Calu3 (cell line): ENCODE measurements at regions not wholly inside any gene's neighbourhood (a gene's known extent, or its start where the extent isn't known, plus 50 kb on each side); places are given as distances from the start of the nearest gene placed in this dataset.

Source experiments
- BruUV-seq: library from RNA; stranded (reverse); fragments of 400-500 nt; replicated peaks from 2 replicates; lab custom pipeline; 2021; lab: Mats Ljungman, UMichigan
- CTCF ChIA-PET: fragments of 300-600 bp; sonication (Branson Sonifier 250); formaldehyde crosslinking; loops from one replicate; lab custom pipeline; 2022; ENCODE audit warnings: antibody characterized with exemption; lab: Charles Lee
- DNase-seq: peaks from one replicate; pipeline ENCODE4 v3.0.0; 2022
- H3K27ac Mint-ChIP-seq: one replicate; pipeline ENCODE4 v1.8.0; 2022; ENCODE audit warnings: mixed read lengths; ENCODE audit not compliant: unreplicated experiment
- H3K27me3 Mint-ChIP-seq: one replicate; pipeline ENCODE4 v1.8.0; 2022; ENCODE audit warnings: mixed read lengths; ENCODE audit not compliant: unreplicated experiment
- H3K36me3 Mint-ChIP-seq: one replicate; pipeline ENCODE4 v1.8.0; 2022; ENCODE audit warnings: mild to moderate bottlenecking, moderate library complexity, mixed read lengths; ENCODE audit not compliant: insufficient read depth, unreplicated experiment
- H3K4me1 Mint-ChIP-seq: one replicate; pipeline ENCODE4 v1.8.0; 2022; ENCODE audit warnings: mild to moderate bottlenecking, low read depth, mixed read lengths; ENCODE audit not compliant: unreplicated experiment
- H3K4me3 Mint-ChIP-seq: one replicate; pipeline ENCODE4 v1.8.0; 2022; ENCODE audit warnings: mild to moderate bottlenecking, low read depth, moderate library complexity, mixed read lengths; ENCODE audit not compliant: unreplicated experiment
- H3K9me3 Mint-ChIP-seq: one replicate; pipeline ENCODE4 v1.8.0; 2022; ENCODE audit warnings: low read depth, mixed read lengths; ENCODE audit not compliant: unreplicated experiment
- intact Hi-C: fragments of 100-400 bp; cut with micrococcal nuclease; formaldehyde crosslinking; loops from one replicate; pipeline ENCODE4 v1.10.0; 2022; ENCODE audit not compliant: unreplicated experiment
- TF ChIP-seq, protein P1 (sequence below): fragments of 200-600 bp; IDR thresholded peaks from one replicate; pipeline ENCODE4 v1.8.0; 2022; ENCODE audit warnings: antibody characterized with exemption; ENCODE audit not compliant: unreplicated experiment

DNA sequence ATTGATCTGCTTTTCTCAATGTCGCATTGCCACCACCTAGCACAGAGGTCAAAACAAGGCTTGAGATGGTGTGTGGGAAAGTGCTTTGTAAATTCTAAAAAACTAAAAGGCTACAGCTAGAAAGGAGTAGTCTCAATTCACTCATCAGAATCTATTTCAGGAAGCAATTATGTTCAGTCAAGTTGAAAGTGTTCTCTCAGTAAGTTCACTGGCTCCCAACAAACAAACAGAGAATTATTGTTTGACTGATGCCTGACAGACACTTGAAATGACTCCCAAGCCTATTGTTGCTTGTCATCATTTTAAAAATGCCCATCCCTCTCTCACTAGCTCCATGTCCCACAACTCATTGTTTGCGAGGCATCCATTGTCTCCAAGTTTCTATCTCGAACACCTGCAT lies 419.6 kb upstream of the CPEB2 start:
- no peaks in the 10 kb centered on the region for H3K36me3 Mint-ChIP-seq
- no peaks in the 10 kb centered on the region for H3K4me1 Mint-ChIP-seq
- no TSS peak for BruUV-seq
- intact Hi-C loops = no loop called here
- CTCF ChIA-PET = no interaction called here
- no peak overlapping the region for H3K27ac Mint-ChIP-seq
- TF ChIP-seq, protein P1, sequence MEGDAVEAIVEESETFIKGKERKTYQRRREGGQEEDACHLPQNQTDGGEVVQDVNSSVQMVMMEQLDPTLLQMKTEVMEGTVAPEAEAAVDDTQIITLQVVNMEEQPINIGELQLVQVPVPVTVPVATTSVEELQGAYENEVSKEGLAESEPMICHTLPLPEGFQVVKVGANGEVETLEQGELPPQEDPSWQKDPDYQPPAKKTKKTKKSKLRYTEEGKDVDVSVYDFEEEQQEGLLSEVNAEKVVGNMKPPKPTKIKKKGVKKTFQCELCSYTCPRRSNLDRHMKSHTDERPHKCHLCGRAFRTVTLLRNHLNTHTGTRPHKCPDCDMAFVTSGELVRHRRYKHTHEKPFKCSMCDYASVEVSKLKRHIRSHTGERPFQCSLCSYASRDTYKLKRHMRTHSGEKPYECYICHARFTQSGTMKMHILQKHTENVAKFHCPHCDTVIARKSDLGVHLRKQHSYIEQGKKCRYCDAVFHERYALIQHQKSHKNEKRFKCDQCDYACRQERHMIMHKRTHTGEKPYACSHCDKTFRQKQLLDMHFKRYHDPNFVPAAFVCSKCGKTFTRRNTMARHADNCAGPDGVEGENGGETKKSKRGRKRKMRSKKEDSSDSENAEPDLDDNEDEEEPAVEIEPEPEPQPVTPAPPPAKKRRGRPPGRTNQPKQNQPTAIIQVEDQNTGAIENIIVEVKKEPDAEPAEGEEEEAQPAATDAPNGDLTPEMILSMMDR = no peak
- H3K4me3 Mint-ChIP-seq = no peak overlapping the region
- peaks cover 2% of the 10 kb centered on the region for H3K9me3 Mint-ChIP-seq
- H3K27me3 Mint-ChIP-seq = no peaks in the 10 kb centered on the region
- DNase-seq = no peak

GRCh38 chr4:14583331-14583730 lies 418.9 kb upstream of the CPEB2 start:
- TF ChIP-seq, protein P1 = no peak
- DNase-seq = no peak
- no peaks in the 10 kb centered on the region for H3K4me1 Mint-ChIP-seq

DNA sequence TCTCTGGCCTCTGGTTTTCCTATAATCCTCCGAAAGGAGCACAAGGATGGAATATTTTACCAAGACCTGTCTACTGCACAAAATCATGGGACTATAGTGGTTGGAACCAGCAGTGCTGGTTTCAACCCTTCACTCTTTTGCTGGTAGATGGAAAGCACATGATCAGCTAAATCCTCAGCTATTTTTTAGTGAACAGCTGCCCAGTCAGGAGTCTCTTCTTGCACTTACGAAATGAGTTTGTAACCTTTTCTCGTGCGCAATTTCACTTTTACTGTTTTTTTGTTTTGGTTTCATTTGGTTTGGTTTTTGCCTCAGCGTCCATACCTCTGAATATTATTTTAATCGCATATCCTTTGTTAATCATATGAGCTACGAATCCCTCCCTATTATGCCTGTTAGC lies 418.5 kb upstream of the CPEB2 start:
- no peak for DNase-seq
- no TSS peak for BruUV-seq
- Mint-ChIP-seq H3K27ac (no peak overlapping the region), H3K4me1 (no peaks in the 10 kb centered on the region), H3K4me3 (no peak overlapping the region), H3K27me3 (no peaks in the 10 kb centered on the region), H3K9me3 (peaks cover 2% of the 10 kb centered on the region), H3K36me3 (no peaks in the 10 kb centered on the region)
- intact Hi-C loops = no loop called here
- CTCF ChIA-PET = no interaction called here
- TF ChIP-seq, protein P1 = no peak

More at GRCh38 chr4:14583331-14583730, 418.9 kb upstream of the CPEB2 start:
- CTCF ChIA-PET = no interaction called here
- H3K27me3 Mint-ChIP-seq = no peaks in the 10 kb centered on the region
- no peak overlapping the region for H3K27ac Mint-ChIP-seq
- peaks cover 2% of the 10 kb centered on the region for H3K9me3 Mint-ChIP-seq
- no peaks in the 10 kb centered on the region for H3K36me3 Mint-ChIP-seq
- intact Hi-C loops = no loop called here
- no peak overlapping the region for H3K4me3 Mint-ChIP-seq
- BruUV-seq = no TSS peak

- Mint-ChIP-seq H3K27ac (no peak overlapping the region), H3K4me3 (no peak overlapping the region), H3K9me3 (no peaks in the 10 kb centered on the region), H3K27me3 (no peaks in the 10 kb centered on the region), H3K36me3 (no peaks in the 10 kb centered on the region), H3K4me1 (no peaks in the 10 kb centered on the region)
- intact Hi-C loops = no loop called here
- BruUV-seq = no TSS peak
- TF ChIP-seq, protein P1 = no peak
- no peak for DNase-seq
- CTCF ChIA-PET = no interaction called here
Observed at GRCh38 chr4:14592950-14593349, 409.3 kb upstream of the CPEB2 start.
